HG02610 (cell line): ENCODE measurements at regions not wholly inside any gene's neighbourhood (a gene's known extent, or its start where the extent isn't known, plus 50 kb on each side); places are given as distances from the start of the nearest gene placed in this dataset.
"Not testable (repeated sequence)": the region's sequence is repeated elsewhere in the genome, so short reads cannot be mapped to it uniquely, and the experiment has no call there.

Experiments
- ATAC-seq: cut with Tn5 transposase; IDR thresholded peaks from one replicate; pipeline ENCODE4 v1.9.1; 2021; ENCODE audit warnings: mild to moderate bottlenecking, moderate library complexity; ENCODE audit not compliant: unreplicated experiment

GRCh38 chr4:189706821-189707220 lies 233.9 kb upstream of the FRG1 start:
- not testable (repeated sequence) for ATAC-seq

GRCh38 chr4:189707227-189707626 lies 233.4 kb upstream of the FRG1 start:
- ATAC-seq: not testable (repeated sequence)

GRCh38 chr4:189711956-189712355 lies 228.7 kb upstream of the FRG1 start:
- ATAC-seq: not testable (repeated sequence)

- not testable (repeated sequence) for ATAC-seq
Measured at GRCh38 chr4:189721016-189721993, 219.4 kb upstream of the FRG1 start.

GRCh38 chr4:189722324-189723003 lies 218.2 kb upstream of the FRG1 start:
- not testable (repeated sequence) for ATAC-seq

- not testable (repeated sequence) for ATAC-seq
Measured at GRCh38 chr4:189727982-189728638, 212.6 kb upstream of the FRG1 start.

- not testable (repeated sequence) for ATAC-seq
Measured at GRCh38 chr4:189731989-189732388, 208.7 kb upstream of the FRG1 start.

GRCh38 chr4:189733507-189733906 lies 207.2 kb upstream of the FRG1 start:
- ATAC-seq: not testable (repeated sequence)

- not testable (repeated sequence) for ATAC-seq
Measured at GRCh38 chr4:189734648-189735267, 205.9 kb upstream of the FRG1 start.

GRCh38 chr4:189736656-189737055 lies 204.0 kb upstream of the FRG1 start:
- not testable (repeated sequence) for ATAC-seq

GRCh38 chr4:189740118-189740517 lies 200.6 kb upstream of the FRG1 start:
- ATAC-seq: not testable (repeated sequence)

GRCh38 chr4:189740873-189741272 lies 199.8 kb upstream of the FRG1 start:
- no peak for ATAC-seq

- ATAC-seq: not testable (repeated sequence)
Measured at GRCh38 chr4:189753092-189753491, 187.6 kb upstream of the FRG1 start.

GRCh38 chr4:189763583-189763982 lies 177.1 kb upstream of the FRG1 start:
- no peak for ATAC-seq

- no peak for ATAC-seq
Measured at GRCh38 chr4:189765301-189765700, 175.4 kb upstream of the FRG1 start.

GRCh38 chr4:189765736-189766135 lies 174.9 kb upstream of the FRG1 start:
- ATAC-seq: no peak

- no peak for ATAC-seq
Measured at GRCh38 chr4:189767941-189768340, 172.7 kb upstream of the FRG1 start.

GRCh38 chr4:189769131-189769530 lies 171.5 kb upstream of the FRG1 start:
- no peak for ATAC-seq

- no peak for ATAC-seq
Measured at GRCh38 chr4:189771696-189772361, 168.8 kb upstream of the FRG1 start.

GRCh38 chr4:189773909-189774308 lies 166.8 kb upstream of the FRG1 start:
- no peak for ATAC-seq
